Esophagus squamous epithelium (tissue), 4 donors: ENCODE measurements at regions not wholly inside any gene's neighbourhood (a gene's known extent, or its start where the extent isn't known, plus 50 kb on each side); places are given as distances from the start of the nearest gene placed in this dataset.

ENCODE experiments used
- POLR2A ChIP-seq, 4 donors: fragments of 450-650 bp; IDR thresholded peaks; one replicate each; pipeline ENCODE4 v1.6.1; 2017; ENCODE audit warnings: antibody characterized with exemption in 4 of 4, mild to moderate bottlenecking in 4 of 4, moderate library complexity in 3 of 4
- TF ChIP-seq, protein P1 (sequence below), 6 experiments: fragments of 450-650 bp in 4 of 6; fragments of 200-600 bp in 2 of 6; sonication (generic) in 2 of 6; IDR thresholded peaks; one replicate each; pipeline ENCODE4 v1.5.1; 2016 to 2019; ENCODE audit warnings: antibody characterized with exemption in 6 of 6, mild to moderate bottlenecking in 4 of 6, moderate library complexity in 4 of 6

DNA sequence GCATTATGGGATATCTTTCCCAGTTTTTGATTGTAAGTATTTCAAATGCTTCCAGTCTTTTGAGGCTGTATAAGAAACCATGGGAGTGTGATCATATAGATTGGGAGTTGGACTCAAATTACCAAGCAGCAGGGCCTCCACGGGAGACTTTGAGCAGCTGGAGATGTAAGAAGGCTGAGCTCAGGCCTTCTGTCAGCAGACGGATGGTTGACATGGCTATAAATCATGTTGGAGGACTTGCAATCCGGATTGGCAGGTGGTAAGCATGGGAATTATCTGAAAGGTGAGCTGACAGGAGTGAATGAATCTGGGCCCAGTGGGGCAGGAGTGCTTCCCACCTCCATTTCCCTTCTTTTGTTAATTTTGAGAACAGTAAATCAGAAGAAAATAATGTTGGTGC, 83.2 kb upstream of the PPM1J start:
- no peak for TF ChIP-seq POLR2A (IDR thresholded peaks at IDR 0.05)
- TF ChIP-seq, protein P1, sequence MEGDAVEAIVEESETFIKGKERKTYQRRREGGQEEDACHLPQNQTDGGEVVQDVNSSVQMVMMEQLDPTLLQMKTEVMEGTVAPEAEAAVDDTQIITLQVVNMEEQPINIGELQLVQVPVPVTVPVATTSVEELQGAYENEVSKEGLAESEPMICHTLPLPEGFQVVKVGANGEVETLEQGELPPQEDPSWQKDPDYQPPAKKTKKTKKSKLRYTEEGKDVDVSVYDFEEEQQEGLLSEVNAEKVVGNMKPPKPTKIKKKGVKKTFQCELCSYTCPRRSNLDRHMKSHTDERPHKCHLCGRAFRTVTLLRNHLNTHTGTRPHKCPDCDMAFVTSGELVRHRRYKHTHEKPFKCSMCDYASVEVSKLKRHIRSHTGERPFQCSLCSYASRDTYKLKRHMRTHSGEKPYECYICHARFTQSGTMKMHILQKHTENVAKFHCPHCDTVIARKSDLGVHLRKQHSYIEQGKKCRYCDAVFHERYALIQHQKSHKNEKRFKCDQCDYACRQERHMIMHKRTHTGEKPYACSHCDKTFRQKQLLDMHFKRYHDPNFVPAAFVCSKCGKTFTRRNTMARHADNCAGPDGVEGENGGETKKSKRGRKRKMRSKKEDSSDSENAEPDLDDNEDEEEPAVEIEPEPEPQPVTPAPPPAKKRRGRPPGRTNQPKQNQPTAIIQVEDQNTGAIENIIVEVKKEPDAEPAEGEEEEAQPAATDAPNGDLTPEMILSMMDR (IDR thresholded peaks at IDR 0.05), result no peak
